Adrenal gland (tissue), 9 donors: ENCODE measurements at regions not wholly inside any gene's neighbourhood (a gene's known extent, or its start where the extent isn't known, plus 50 kb on each side); places are given as distances from the start of the nearest gene placed in this dataset.
"Not testable (repeated sequence)": the region's sequence is repeated elsewhere in the genome, so short reads cannot be mapped to it uniquely, and the experiment has no call there.

Experiments used
- DNase-seq, 7 donors: peaks; one replicate each; pipeline ENCODE4 v3.0.0-alpha.2; 2019 to 2020
- H3K27ac ChIP-seq, 5 donors: fragments of 200-600 bp; sonication (generic) in 4 of 5; 1 replicate in 3 of 5; 2 replicates in 2 of 5; pipeline versions ENCODE4 v1.5.1 to v1.8.0; 2016 to 2020; ENCODE audit warnings: mild to moderate bottlenecking in 1 of 5
- H3K27me3 ChIP-seq: fragments of 200-600 bp; 2 replicates; pipeline ENCODE4 v1.8.0; 2021
- H3K36me3 ChIP-seq, 2 donors: fragments of 200-600 bp; replicated peaks in 1 of 2; 1 replicate in 1 of 2; 2 replicates in 1 of 2; pipeline versions ENCODE4 v1.5.1 to v1.8.0; 2018 to 2022
- H3K4me1 ChIP-seq, 2 donors: fragments of 200-600 bp; replicated peaks in 1 of 2; 1 replicate in 1 of 2; 2 replicates in 1 of 2; pipeline versions ENCODE4 v1.5.1 to v1.8.0; 2018 to 2021
- H3K4me3 ChIP-seq, 4 donors: fragments of 200-600 bp; sonication (generic) in 3 of 4; one replicate each; pipeline ENCODE4 v1.5.1; 2016 to 2018
- H3K9me3 ChIP-seq, 3 donors: fragments of 200-600 bp; sonication (generic) in 1 of 3; replicated peaks in 1 of 3; 1 replicate in 2 of 3; 2 replicates in 1 of 3; pipeline versions ENCODE4 v1.5.1 to v1.8.0; 2016 to 2021
- CTCF ChIP-seq, 6 experiments: fragments of 450-650 bp in 4 of 6; fragments of 200-600 bp in 2 of 6; sonication (generic) in 1 of 6; IDR thresholded peaks; 1 replicate in 5 of 6; 2 replicates in 1 of 6; pipeline versions ENCODE4 v1.5.1 to v1.8.0; 2016 to 2021; ENCODE audit warnings: antibody characterized with exemption in 6 of 6, mild to moderate bottlenecking in 2 of 6, moderate library complexity in 1 of 6
- POLR2A ChIP-seq, 2 donors: fragments of 450-650 bp; IDR thresholded peaks; one replicate each; pipeline ENCODE4 v1.6.1; 2017; ENCODE audit warnings: antibody characterized with exemption in 2 of 2, mild to moderate bottlenecking in 2 of 2, moderate library complexity in 1 of 2
- WGBS, 4 donors: extraction: QIAGEN DNeasy Blood & Tissue Kit in 2 of 4; methylation state at CpG; one replicate each; pipeline versions ENCODE4 v1.1.5 to v1.1.7; 2013 to 2017; 5-methylcytosine and 5-hydroxymethylcytosine counted together
- intact Hi-C, 2 donors: fragments of 100-400 bp; cut with DNase I; formaldehyde crosslinking; loops; one replicate each; pipeline versions ENCODE4 v1.14.1 to v1.15.0; 2022 to 2023
- donor health status: healthy with polysubstance abuse.
- donor health status: Bipolar disorder and iron deficiency.
- donor health status: DM: yes; HTN: yes; CAD: no.
- donor health status: DM: no; HTN: no; CAD: no.
- donor health status: DM: no; HTN: no; CAD: no.

GRCh38 chr12:105609001-105609400 is 278.5 kb downstream of the C12orf75 start:
- H3K9me3 ChIP-seq, H3K27ac ChIP-seq, H3K27me3 ChIP-seq, DNase-seq, H3K4me3 ChIP-seq, H3K4me1 ChIP-seq, H3K36me3 ChIP-seq, intact Hi-C loops: not testable (repeated sequence)
- 77 to 94% (median 88%) methylated on average over 3 of the region's 3 CpGs for WGBS, 4 donors

DNA sequence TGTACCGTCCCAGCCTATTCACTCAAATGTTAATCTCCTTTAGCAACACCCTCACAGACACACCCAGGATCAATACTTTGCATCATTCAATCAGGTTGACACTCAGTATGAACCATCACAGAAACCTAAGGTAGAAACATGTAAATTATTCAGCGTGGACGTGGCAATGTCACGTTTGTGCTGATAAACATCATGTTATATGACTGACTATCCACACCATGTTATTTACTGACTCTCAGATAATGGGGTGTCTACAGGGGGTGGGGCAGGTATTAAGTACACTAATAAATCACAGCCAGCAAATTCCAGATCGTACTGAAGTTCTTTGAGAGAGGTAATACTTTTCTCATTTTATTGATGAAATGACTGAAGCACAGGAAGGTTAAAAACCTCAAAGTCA is 280.0 kb downstream of the C12orf75 start:
- no peak for TF ChIP-seq POLR2A (IDR thresholded peaks at IDR 0.05)
- no peak for TF ChIP-seq CTCF (IDR thresholded peaks at IDR 0.05)
- Histone ChIP-seq H3K4me3 (no peak overlapping the region), H3K9me3 (no peaks in the 10 kb centered on the region), H3K27ac (no peak overlapping the region), H3K4me1 (no peaks in the 10 kb centered on the region), H3K36me3 (no peaks in the 10 kb centered on the region), H3K27me3 (no peaks in the 10 kb centered on the region)
- intact Hi-C loops: no loop called here
- WGBS, 4 donors: 83 to 89% (median 86%) methylated on average over 5 of the region's 5 CpGs
- DNase-seq: no peak

DNA sequence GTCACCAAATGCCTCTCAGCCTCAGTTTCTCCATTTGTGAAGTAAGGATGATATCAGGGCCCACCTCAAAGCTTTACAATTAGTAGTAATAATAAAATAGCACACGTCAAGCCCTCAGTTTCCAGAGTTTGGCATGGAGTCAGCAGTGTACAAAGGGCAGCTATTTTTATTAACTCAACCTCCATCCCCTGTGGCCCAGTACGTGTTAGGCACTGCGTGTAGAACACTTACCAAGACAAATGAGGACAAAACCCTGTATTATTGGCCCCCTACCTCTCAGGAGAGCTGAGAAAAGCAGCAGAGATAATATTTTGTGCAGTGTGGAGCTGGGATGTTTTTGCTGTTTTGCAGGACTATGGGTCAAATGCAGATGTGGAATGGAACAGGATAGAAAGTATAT is 280.8 kb downstream of the C12orf75 start:
- no peak overlapping the region for H3K27ac ChIP-seq
- no peaks in the 10 kb centered on the region for H3K27me3 ChIP-seq
- H3K4me1 ChIP-seq: no peaks in the 10 kb centered on the region
- 42 to 72% (median 48%) methylated on average over 3 of the region's 3 CpGs for WGBS, 4 donors
- no peak overlapping the region for H3K4me3 ChIP-seq
- no peak for DNase-seq
- intact Hi-C loops: no loop called here
- TF ChIP-seq POLR2A (IDR thresholded peaks at IDR 0.05) (no peak), CTCF (IDR thresholded peaks at IDR 0.05) (no peak)
- H3K9me3 ChIP-seq: no peaks in the 10 kb centered on the region
- H3K36me3 ChIP-seq: no peaks in the 10 kb centered on the region

DNA sequence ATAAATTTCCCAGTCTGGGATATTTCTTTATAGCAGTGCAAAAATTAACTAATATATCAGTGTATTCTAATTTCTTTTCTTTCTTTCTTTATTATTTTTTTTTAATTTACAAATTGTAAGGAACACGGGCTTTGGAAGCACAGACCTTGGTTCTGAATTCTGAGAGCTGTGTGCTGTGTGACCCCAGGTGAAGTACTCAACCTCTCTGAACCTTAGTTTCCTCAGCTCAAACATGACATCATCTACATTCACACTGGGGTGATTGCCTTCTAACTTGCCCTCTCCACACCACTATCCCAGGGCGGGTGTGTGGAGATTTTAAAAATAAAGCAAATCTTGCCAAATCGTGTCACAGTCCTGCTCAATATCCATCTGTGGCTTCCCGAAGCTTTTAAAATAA is 282.8 kb downstream of the C12orf75 start:
- Histone ChIP-seq H3K9me3 (no peaks in the 10 kb centered on the region), H3K27me3 (no peaks in the 10 kb centered on the region), H3K4me1 (no peaks in the 10 kb centered on the region), H3K27ac (no peak overlapping the region), H3K36me3 (no peaks in the 10 kb centered on the region), H3K4me3 (no peak overlapping the region)
- WGBS, 4 donors: 80 to 83% (median 83%) methylated on average over 4 of the region's 4 CpGs
- TF ChIP-seq CTCF (IDR thresholded peaks at IDR 0.05) (no peak), POLR2A (IDR thresholded peaks at IDR 0.05) (no peak)
- intact Hi-C loops: no loop called here
- no peak for DNase-seq

- no peak for DNase-seq
- 74 to 82% (median 81%) methylated on average over 3 of the region's 3 CpGs for WGBS, 4 donors
- no peaks in the 10 kb centered on the region for H3K4me1 ChIP-seq
Measured at GRCh38 chr12:105613887-105614286, 283.4 kb downstream of the C12orf75 start.

More at GRCh38 chr12:105613887-105614286, 283.4 kb downstream of the C12orf75 start:
- H3K27me3 ChIP-seq: no peaks in the 10 kb centered on the region
- TF ChIP-seq CTCF (IDR thresholded peaks at IDR 0.05) (no peak), POLR2A (IDR thresholded peaks at IDR 0.05) (no peak)
- H3K9me3 ChIP-seq: no peaks in the 10 kb centered on the region
- no peaks in the 10 kb centered on the region for H3K36me3 ChIP-seq
- no peak overlapping the region for H3K27ac ChIP-seq
- intact Hi-C loops: no loop called here
- no peak overlapping the region for H3K4me3 ChIP-seq
